ENCODE measurements at regions not wholly inside any gene's neighbourhood (a gene's known extent, or its start where the extent isn't known, plus 50 kb on each side); places are given as distances from the start of the nearest gene placed in this dataset.
"Not testable (repeated sequence)": the region's sequence is repeated elsewhere in the genome, so short reads cannot be mapped to it uniquely, and the experiment has no call there.

DNA sequence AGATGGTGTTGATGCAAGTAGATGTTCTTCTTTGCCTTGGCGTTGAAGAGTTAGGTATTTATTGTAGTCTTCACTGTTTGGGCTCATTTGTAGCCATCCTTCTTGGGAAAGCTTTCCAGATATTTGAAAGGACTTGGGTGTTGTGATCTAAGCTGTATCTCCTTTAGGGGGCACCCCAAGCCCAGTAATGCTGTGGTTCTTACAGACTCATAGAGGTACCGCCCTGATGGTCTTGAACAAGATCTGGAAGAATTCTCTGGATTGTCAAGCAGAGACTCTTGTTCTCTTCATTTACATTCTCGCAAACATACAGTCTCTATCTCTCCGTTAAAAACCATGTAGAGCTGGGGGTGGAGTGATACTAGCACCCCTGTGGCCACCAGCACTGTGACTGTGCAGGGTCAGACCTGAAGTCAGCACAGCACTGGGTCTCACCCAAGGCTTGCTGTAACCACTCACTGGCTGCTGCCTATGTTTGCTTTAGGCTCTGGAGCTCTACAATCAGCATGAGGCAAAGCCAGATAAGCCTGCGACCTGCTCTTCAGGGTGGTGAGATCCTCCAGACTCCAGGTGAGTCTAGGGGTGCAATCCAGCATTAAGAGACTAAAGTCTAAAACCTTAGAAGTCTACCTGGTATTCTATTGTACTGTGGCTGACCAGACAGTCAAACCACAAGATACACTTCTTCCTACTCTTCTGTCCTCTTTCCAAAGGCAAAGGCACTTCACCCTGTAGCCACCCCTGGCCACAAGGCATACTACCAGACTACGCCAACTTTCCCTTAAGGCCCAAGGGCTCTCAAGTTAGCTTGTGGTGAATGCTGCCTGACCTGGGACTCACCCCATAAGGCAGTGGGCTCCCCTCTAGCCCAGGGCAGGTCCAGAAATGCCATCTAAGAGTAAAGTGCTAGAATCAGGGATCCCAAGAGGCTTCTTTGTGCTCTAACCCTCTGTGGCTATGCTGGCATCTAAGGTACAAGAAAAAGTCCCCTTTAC is 209.7 kb upstream of the TMEM196 start:
- Histone ChIP-seq H3K27ac (ENCODE audit: low read depth, low read length) (no peak overlapping the region), H3K27me3 (ENCODE audit: control insufficient read depth in 1 of 2, insufficient read depth in 2 of 2, low read length in 2 of 2) (no peaks in the 10 kb centered on the region), H3K9me3 (ENCODE audit: low read length) (no peaks in the 10 kb centered on the region), H3K4me3 (ENCODE audit: low read depth in 1 of 2, low read length in 2 of 2) (no peak overlapping the region), H3K4me1 (ENCODE audit: insufficient read depth, low read length) (no peaks in the 10 kb centered on the region), H3K9ac (ENCODE audit: low read length) (no peak overlapping the region), H3K36me3 (ENCODE audit: insufficient read depth, low read length) (no peaks in the 10 kb centered on the region)

DNA sequence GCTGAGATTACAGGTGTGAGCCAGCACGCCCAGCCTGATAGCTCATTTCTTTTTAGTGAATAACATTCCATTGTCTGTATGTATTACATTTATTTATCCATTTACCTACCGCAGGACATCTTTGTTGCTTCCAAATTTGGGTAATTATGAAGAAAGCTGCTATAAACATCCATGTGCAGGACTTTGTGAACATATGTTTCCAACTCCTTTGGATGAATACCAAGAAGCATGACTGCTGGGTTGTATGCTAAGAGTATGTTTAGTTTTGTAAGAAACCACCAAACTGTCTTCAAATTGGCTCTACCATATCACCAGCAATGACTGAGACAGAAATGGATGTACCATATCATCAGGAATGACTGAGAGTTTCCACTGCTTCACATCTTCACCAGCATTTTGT is 200.2 kb upstream of the TMEM196 start:
- no peaks in the 10 kb centered on the region for H3K27me3 ChIP-seq (ENCODE audit: control insufficient read depth in 1 of 2, insufficient read depth in 2 of 2, low read length in 2 of 2)
- no peaks in the 10 kb centered on the region for H3K9me3 ChIP-seq (ENCODE audit: low read length)
- no peak overlapping the region for H3K4me3 ChIP-seq (ENCODE audit: low read depth in 1 of 2, low read length in 2 of 2)
- no peaks in the 10 kb centered on the region for H3K4me1 ChIP-seq (ENCODE audit: insufficient read depth, low read length)
- H3K27ac ChIP-seq (ENCODE audit: low read depth, low read length): no peak overlapping the region
- H3K36me3 ChIP-seq (ENCODE audit: insufficient read depth, low read length): no peaks in the 10 kb centered on the region
- H3K9ac ChIP-seq (ENCODE audit: low read length): no peak overlapping the region

DNA sequence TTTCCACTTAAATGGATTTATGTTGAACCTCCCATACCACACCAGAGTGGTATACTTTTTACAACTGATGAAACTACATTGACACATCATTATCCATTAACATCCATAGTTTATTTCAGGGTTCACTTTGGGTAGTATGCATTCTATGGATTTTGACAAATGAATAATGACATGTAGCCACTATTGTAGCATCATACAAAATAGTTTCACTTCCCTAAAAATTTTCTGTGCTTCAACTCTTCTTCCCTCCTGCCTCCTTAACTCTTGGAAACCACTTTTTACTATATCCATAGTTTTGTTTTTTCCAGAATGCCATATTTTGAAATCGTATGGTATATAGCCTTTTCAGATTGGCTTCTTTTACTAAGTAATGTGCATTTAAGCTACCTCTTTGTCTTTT is 199.5 kb upstream of the TMEM196 start:
- H3K9me3 ChIP-seq (ENCODE audit: low read length): no peaks in the 10 kb centered on the region

DNA sequence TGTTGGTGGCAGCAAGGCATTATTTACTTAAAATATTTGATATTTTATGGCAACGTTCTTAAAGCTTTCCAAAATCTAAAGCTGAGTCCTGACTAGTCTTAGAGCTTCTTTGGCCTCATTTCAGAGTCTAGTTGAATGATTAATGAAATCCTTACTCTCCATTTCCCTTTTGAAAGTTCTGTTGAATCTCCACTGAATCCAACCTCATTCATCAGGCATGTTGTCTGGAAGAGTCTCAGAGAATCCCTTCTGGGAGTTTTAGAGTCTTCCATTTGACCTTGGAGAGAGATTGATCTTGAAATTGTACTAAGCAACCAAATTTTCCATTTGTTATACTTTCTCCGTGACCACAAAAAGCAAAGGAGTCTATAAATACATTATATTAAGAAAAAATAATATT is 198.5 kb upstream of the TMEM196 start:
- Histone ChIP-seq H3K4me3 (ENCODE audit: low read depth in 1 of 2, low read length in 2 of 2) (no peak overlapping the region), H3K9ac (ENCODE audit: low read length) (no peak overlapping the region), H3K36me3 (ENCODE audit: insufficient read depth, low read length) (no peaks in the 10 kb centered on the region), H3K27ac (ENCODE audit: low read depth, low read length) (no peak overlapping the region), H3K4me1 (ENCODE audit: insufficient read depth, low read length) (no peaks in the 10 kb centered on the region), H3K27me3 (ENCODE audit: control insufficient read depth in 1 of 2, insufficient read depth in 2 of 2, low read length in 2 of 2) (no peaks in the 10 kb centered on the region), H3K9me3 (ENCODE audit: low read length) (no peaks in the 10 kb centered on the region)

More for the DNA sequence above, 199.5 kb upstream of the TMEM196 start:
- Histone ChIP-seq H3K27ac (ENCODE audit: low read depth, low read length) (no peak overlapping the region), H3K27me3 (ENCODE audit: control insufficient read depth in 1 of 2, insufficient read depth in 2 of 2, low read length in 2 of 2) (no peaks in the 10 kb centered on the region), H3K9ac (ENCODE audit: low read length) (no peak overlapping the region), H3K36me3 (ENCODE audit: insufficient read depth, low read length) (no peaks in the 10 kb centered on the region), H3K4me3 (ENCODE audit: low read depth in 1 of 2, low read length in 2 of 2) (no peak overlapping the region), H3K4me1 (ENCODE audit: insufficient read depth, low read length) (no peaks in the 10 kb centered on the region)

DNA sequence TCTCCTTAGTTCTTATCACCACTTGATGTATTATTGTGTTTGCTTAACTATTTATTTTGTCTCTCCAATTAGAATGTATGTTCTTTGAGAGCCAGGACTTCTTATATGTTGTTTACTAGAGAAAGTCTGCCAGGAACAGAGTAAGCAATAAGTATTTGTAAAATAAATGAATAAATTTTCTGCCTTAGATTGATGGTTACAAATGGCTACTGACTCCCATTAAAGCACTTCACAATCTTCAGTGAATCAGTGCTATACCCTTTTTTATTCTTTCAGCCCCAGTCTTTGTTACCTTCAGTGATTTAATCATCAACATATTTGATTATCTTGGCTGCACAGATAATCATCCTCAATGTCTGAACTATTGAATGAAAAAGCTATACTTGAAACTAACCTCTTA is 197.1 kb upstream of the TMEM196 start:
- Histone ChIP-seq H3K27me3 (ENCODE audit: control insufficient read depth in 1 of 2, insufficient read depth in 2 of 2, low read length in 2 of 2) (no peaks in the 10 kb centered on the region), H3K27ac (ENCODE audit: low read depth, low read length) (no peak overlapping the region), H3K9ac (ENCODE audit: low read length) (no peak overlapping the region), H3K36me3 (ENCODE audit: insufficient read depth, low read length) (no peaks in the 10 kb centered on the region), H3K4me3 (ENCODE audit: low read depth in 1 of 2, low read length in 2 of 2) (no peak overlapping the region), H3K9me3 (ENCODE audit: low read length) (no peaks in the 10 kb centered on the region), H3K4me1 (ENCODE audit: insufficient read depth, low read length) (no peaks in the 10 kb centered on the region)

DNA sequence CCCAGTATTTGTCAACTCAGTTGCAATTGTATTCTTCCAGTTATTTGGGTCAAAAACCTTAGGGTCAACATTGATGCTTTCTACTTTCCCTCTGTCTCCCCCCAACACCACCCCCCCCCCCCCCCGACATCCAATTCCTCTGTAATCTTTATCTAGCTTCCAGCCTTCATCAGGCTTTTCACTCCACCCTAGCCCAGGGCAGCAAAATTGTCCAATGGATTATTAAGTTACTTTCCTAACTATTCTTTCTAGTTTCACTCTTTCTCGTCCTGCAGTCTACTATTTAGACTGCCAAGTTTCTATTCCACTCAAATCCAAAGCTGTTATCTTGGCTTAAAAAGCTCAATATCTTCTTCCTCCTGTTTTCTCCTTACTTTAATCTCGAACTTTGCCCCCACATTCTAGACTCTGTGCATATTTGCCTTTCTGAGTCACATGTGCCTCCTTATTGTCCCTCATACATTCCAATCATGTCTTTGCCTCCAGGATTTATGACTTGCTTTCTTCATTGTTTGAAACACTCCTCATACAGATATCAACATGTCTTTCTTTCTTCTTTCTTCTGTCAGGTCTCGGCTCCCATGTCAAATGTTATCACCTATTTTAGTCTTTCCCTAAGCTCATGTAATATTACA is 196.6 kb upstream of the TMEM196 start:
- Histone ChIP-seq H3K27me3 (ENCODE audit: control insufficient read depth in 1 of 2, insufficient read depth in 2 of 2, low read length in 2 of 2) (no peaks in the 10 kb centered on the region), H3K4me1 (ENCODE audit: insufficient read depth, low read length) (no peaks in the 10 kb centered on the region), H3K9ac (ENCODE audit: low read length) (no peak overlapping the region), H3K9me3 (ENCODE audit: low read length) (no peaks in the 10 kb centered on the region), H3K36me3 (ENCODE audit: insufficient read depth, low read length) (no peaks in the 10 kb centered on the region), H3K4me3 (ENCODE audit: low read depth in 1 of 2, low read length in 2 of 2) (no peak overlapping the region), H3K27ac (ENCODE audit: low read depth, low read length) (no peak overlapping the region)

DNA sequence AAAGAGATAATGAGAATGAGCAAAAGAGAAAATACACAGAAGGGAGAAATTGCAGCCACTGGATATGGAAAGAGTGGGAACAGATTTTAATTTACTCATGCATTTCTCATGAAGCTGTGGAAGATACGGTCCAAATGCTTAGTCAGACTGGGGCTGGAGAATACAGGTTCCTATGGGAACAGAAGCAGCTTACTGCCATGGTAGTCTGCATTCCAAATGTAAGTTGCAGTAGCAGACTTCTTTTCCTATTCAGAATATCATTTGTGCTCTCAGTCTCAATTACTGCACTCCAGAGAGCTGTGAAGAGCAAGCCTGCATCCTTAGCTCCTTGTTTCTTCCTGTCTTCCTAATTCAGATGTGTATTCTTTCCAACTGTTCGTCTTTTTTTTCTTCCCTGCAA is 190.8 kb upstream of the TMEM196 start:
- Histone ChIP-seq H3K4me3 (ENCODE audit: low read depth in 1 of 2, low read length in 2 of 2) (no peak overlapping the region), H3K27me3 (ENCODE audit: control insufficient read depth in 1 of 2, insufficient read depth in 2 of 2, low read length in 2 of 2) (no peaks in the 10 kb centered on the region), H3K27ac (ENCODE audit: low read depth, low read length) (no peak overlapping the region), H3K9ac (ENCODE audit: low read length) (no peak overlapping the region), H3K36me3 (ENCODE audit: insufficient read depth, low read length) (no peaks in the 10 kb centered on the region), H3K9me3 (ENCODE audit: low read length) (no peaks in the 10 kb centered on the region), H3K4me1 (ENCODE audit: insufficient read depth, low read length) (no peaks in the 10 kb centered on the region)

DNA sequence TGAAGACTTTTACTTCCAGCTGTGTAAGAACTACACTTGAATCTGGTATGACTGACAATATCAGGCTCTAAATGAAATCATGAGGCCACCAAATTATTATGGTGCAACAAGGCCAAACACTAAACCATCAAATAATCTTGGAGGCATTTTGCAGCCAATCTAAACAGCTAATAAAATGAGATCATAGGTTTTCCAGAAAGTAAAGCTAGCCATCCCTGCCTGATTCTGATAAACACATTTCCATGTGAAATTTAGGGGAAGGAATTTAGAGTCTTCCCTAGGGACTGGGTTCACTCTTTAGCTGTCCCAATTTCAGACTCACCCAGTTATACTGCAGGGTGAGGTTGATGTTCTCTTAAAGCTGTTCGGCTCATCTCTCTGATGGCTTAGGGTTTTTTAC is 190.3 kb upstream of the TMEM196 start:
- Histone ChIP-seq H3K27me3 (ENCODE audit: control insufficient read depth in 1 of 2, insufficient read depth in 2 of 2, low read length in 2 of 2) (no peaks in the 10 kb centered on the region), H3K4me3 (ENCODE audit: low read depth in 1 of 2, low read length in 2 of 2) (no peak overlapping the region), H3K4me1 (ENCODE audit: insufficient read depth, low read length) (no peaks in the 10 kb centered on the region), H3K9me3 (ENCODE audit: low read length) (no peaks in the 10 kb centered on the region), H3K9ac (ENCODE audit: low read length) (no peak overlapping the region), H3K27ac (ENCODE audit: low read depth, low read length) (no peak overlapping the region), H3K36me3 (ENCODE audit: insufficient read depth, low read length) (no peaks in the 10 kb centered on the region)

DNA sequence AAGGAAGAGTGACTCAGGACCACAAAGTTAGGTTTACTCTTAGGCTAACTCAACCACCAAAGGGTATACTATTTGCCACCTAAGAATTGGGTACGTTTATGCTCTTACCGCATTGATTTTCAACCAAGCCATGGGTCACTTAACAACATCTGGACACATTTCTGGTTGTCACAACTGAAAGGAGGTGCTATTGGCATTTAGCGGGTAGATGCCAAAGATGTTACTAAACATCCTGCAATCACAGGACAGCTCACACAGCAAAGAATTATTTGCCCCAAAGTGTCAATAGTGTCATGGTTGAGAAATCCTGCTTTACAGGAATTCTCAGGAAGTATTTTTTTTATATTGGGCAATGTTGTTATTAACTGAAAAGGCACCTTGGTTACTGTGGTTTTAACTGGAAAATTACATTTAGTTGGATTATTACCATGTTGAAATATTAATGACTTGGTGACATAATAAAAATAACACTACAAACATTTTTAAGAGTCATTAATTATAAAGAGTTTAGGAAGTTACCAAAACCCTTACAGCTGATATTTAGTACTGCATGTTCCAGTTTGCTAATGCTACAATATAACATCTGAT is 185.0 kb upstream of the TMEM196 start:
- Histone ChIP-seq H3K4me3 (ENCODE audit: low read depth in 1 of 2, low read length in 2 of 2) (no peak overlapping the region), H3K27me3 (ENCODE audit: control insufficient read depth in 1 of 2, insufficient read depth in 2 of 2, low read length in 2 of 2) (no peaks in the 10 kb centered on the region), H3K9ac (ENCODE audit: low read length) (no peak overlapping the region), H3K9me3 (ENCODE audit: low read length) (no peaks in the 10 kb centered on the region), H3K36me3 (ENCODE audit: insufficient read depth, low read length) (no peaks in the 10 kb centered on the region), H3K4me1 (ENCODE audit: insufficient read depth, low read length) (no peaks in the 10 kb centered on the region), H3K27ac (ENCODE audit: low read depth, low read length) (no peak overlapping the region)

DNA sequence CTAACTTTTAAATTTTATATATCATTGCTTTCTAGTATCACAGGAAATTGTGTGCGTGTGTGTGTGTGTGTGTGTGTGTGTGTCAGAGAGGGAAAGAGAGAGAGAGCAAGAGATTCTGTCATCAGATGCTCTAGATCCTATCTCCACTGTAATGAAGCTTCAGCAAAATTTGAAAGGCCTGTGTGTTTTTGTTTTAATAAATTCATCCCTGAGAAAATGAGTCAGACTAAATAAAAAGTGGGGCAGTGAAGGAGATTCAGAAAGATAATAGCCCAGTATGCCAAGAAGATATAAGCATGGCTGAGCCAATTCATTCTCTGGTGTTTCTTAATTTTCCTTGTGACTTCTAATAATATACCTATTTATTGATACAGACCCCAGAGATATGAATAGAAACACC is 184.2 kb upstream of the TMEM196 start:
- H3K4me3 ChIP-seq (ENCODE audit: low read depth in 1 of 2, low read length in 2 of 2): no peak overlapping the region
- H3K9ac ChIP-seq (ENCODE audit: low read length): no peak overlapping the region
- no peaks in the 10 kb centered on the region for H3K36me3 ChIP-seq (ENCODE audit: insufficient read depth, low read length)
- H3K9me3 ChIP-seq (ENCODE audit: low read length): no peaks in the 10 kb centered on the region
- H3K27me3 ChIP-seq (ENCODE audit: control insufficient read depth in 1 of 2, insufficient read depth in 2 of 2, low read length in 2 of 2): no peaks in the 10 kb centered on the region
- H3K4me1 ChIP-seq (ENCODE audit: insufficient read depth, low read length): no peaks in the 10 kb centered on the region
- no peak overlapping the region for H3K27ac ChIP-seq (ENCODE audit: low read depth, low read length)

DNA sequence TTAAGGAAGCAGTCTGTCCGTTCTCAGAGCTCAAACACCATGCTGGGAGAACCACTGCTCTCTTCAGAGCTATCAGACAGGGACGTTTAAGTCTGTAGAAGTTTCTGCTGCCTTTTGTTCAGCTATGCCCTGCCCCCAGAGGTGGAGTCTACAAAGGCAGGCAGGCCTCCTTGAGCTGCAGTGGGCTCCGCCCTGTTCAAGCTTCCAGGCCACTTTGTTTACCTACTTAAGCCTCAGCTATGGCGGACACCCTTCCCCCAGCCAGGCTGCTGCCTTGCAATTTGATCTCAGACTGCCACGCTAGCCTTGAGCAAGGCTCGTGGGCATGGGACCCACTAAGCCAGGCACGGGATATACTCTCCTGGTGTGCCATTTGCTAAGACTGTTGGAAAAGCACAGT is 180.7 kb upstream of the TMEM196 start:
- H3K4me1 ChIP-seq (ENCODE audit: insufficient read depth, low read length); H3K9ac ChIP-seq (ENCODE audit: low read length): not testable (repeated sequence)

More for the DNA sequence above, 180.7 kb upstream of the TMEM196 start:
- not testable (repeated sequence) for H3K27ac ChIP-seq (ENCODE audit: low read depth, low read length); H3K27me3 ChIP-seq (ENCODE audit: control insufficient read depth in 1 of 2, insufficient read depth in 2 of 2, low read length in 2 of 2); H3K4me3 ChIP-seq (ENCODE audit: low read depth in 1 of 2, low read length in 2 of 2); H3K9me3 ChIP-seq (ENCODE audit: low read length); H3K36me3 ChIP-seq (ENCODE audit: insufficient read depth, low read length)

Data from muscle layer of colon (tissue), 2 donors.